PFSK-1 (cell line): ENCODE measurements at regions not wholly inside any gene's neighbourhood (a gene's known extent, or its start where the extent isn't known, plus 50 kb on each side); places are given as distances from the start of the nearest gene placed in this dataset.

Experiments used
- FOXP2 ChIP-seq: optimal IDR thresholded peaks from 2 replicates; pipeline ENCODE3; 2011; ENCODE audit warnings: borderline replicate concordance, control low read depth, inconsistent platforms; ENCODE audit not compliant: insufficient read depth; ENCODE audit errors: extremely low read length, extremely low read depth
- POLR2AphosphoS5 ChIP-seq: IDR thresholded peaks from 2 replicates; pipeline ENCODE4 v1.6.1; 2012; ENCODE audit warnings: low read depth, mild to moderate bottlenecking, control low read depth, low read length, moderate library complexity
- SIN3A ChIP-seq: IDR thresholded peaks from 2 replicates; pipeline ENCODE4 v1.6.1; 2012; ENCODE audit warnings: mild to moderate bottlenecking, low read length, moderate library complexity, borderline replicate concordance; ENCODE audit not compliant: insufficient read depth
- TAF1 ChIP-seq: IDR thresholded peaks from 2 replicates; pipeline ENCODE4 v1.6.1; 2012; ENCODE audit warnings: low read length, control low read depth, borderline replicate concordance; ENCODE audit not compliant: insufficient read depth
- TF ChIP-seq, protein P1 (sequence below), 2 experiments: IDR thresholded peaks; 2 replicates each; pipeline versions ENCODE4 v1.6.1 to v1.8.0; 2011 to 2012; ENCODE audit warnings: low read depth in 2 of 2, low read length in 2 of 2, control low read depth in 1 of 2, inconsistent platforms in 1 of 2, mild to moderate bottlenecking in 1 of 2, moderate library complexity in 1 of 2; ENCODE audit not compliant: insufficient read depth in 1 of 2

DNA sequence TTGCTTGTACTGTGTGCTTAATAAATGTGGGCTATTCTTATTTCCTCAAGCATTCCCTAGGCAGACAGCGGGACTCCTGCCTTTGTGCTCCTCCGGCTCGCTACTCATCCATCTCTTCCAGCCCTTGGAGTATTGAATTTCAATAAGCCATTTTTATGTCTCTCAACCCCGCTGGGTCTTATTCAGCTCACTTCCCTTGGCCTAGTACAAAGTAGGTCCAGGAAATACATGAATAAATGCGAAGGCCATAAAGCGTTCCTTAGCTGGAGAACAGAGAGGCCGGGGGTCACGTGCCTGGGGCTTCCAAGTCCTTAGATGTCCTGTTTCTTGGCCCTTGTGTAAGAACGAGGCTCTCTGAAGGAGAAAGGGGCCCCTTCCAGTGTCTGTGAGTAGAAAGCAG lies 236.7 kb upstream of the ASIC2 start:
- TF ChIP-seq POLR2AphosphoS5 (no peak), TAF1 (no peak), SIN3A (no peak), FOXP2 (no peak)
- TF ChIP-seq, protein P1, sequence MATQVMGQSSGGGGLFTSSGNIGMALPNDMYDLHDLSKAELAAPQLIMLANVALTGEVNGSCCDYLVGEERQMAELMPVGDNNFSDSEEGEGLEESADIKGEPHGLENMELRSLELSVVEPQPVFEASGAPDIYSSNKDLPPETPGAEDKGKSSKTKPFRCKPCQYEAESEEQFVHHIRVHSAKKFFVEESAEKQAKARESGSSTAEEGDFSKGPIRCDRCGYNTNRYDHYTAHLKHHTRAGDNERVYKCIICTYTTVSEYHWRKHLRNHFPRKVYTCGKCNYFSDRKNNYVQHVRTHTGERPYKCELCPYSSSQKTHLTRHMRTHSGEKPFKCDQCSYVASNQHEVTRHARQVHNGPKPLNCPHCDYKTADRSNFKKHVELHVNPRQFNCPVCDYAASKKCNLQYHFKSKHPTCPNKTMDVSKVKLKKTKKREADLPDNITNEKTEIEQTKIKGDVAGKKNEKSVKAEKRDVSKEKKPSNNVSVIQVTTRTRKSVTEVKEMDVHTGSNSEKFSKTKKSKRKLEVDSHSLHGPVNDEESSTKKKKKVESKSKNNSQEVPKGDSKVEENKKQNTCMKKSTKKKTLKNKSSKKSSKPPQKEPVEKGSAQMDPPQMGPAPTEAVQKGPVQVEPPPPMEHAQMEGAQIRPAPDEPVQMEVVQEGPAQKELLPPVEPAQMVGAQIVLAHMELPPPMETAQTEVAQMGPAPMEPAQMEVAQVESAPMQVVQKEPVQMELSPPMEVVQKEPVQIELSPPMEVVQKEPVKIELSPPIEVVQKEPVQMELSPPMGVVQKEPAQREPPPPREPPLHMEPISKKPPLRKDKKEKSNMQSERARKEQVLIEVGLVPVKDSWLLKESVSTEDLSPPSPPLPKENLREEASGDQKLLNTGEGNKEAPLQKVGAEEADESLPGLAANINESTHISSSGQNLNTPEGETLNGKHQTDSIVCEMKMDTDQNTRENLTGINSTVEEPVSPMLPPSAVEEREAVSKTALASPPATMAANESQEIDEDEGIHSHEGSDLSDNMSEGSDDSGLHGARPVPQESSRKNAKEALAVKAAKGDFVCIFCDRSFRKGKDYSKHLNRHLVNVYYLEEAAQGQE (IDR thresholded peaks at IDR 0.05; ENCODE audit: insufficient read depth in 1 of 2, low read depth in 2 of 2, low read length in 2 of 2) = no peak
